K562 (cell line): ENCODE measurements at regions not wholly inside any gene's neighbourhood (a gene's known extent, or its start where the extent isn't known, plus 50 kb on each side); places are given as distances from the start of the nearest gene placed in this dataset.

Experiments
- ARID1B ChIP-seq: fragments of 450-650 bp; IDR thresholded peaks from 2 replicates; pipeline ENCODE4 v1.6.1; 2016; ENCODE audit warnings: antibody characterized with exemption, mild to moderate bottlenecking, inconsistent platforms
- BCOR ChIP-seq: fragments of 450-650 bp; IDR thresholded peaks from 2 replicates; pipeline ENCODE4 v1.6.1; 2016
- CEBPB ChIP-seq: fragments of 450-650 bp; IDR thresholded peaks from 2 replicates; pipeline ENCODE4 v1.6.1; 2016; ENCODE audit warnings: missing genetic modification characterization, missing compliant biosample characterization
- GABPB2 ChIP-seq: fragments of 250-450 bp; sonication (Bioruptor Pico); conservative IDR thresholded peaks from 2 replicates; pipeline ENCODE4 v1.5.1; 2021; ENCODE audit warnings: mild to moderate bottlenecking
- HDAC8 ChIP-seq: fragments of 450-650 bp; IDR thresholded peaks from 2 replicates; pipeline ENCODE4 v1.6.1; 2016; ENCODE audit warnings: mild to moderate bottlenecking, missing genetic modification characterization, moderate library complexity, missing compliant biosample characterization
- HMGN3 ChIP-seq: IDR thresholded peaks from 2 replicates; pipeline ENCODE4 v1.6.1; 2011; ENCODE audit warnings: borderline replicate concordance, low read depth, mild to moderate bottlenecking, mixed read lengths, low read length; ENCODE audit not compliant: insufficient read length; ENCODE audit errors: extremely low read depth
- JUND ChIP-seq, 2 experiments: IDR thresholded peaks; 2 replicates in 1 of 2; 3 replicates in 1 of 2; pipeline ENCODE4 v1.6.1; 2011; ENCODE audit warnings: borderline replicate concordance in 2 of 2, low read depth in 2 of 2, low read length in 2 of 2, improper control_type of control experiment in 1 of 2, missing biosample characterization in 1 of 2, missing genetic modification characterization in 1 of 2, missing genetic modification reagents in 1 of 2
- KDM1A ChIP-seq, 2 experiments: fragments of 450-650 bp; IDR thresholded peaks; 2 replicates each; pipeline ENCODE4 v1.6.1; 2016; ENCODE audit warnings: mild to moderate bottlenecking in 2 of 2
- KDM4B ChIP-seq, 2 experiments: fragments of 450-650 bp in 1 of 2; sonication (generic) in 1 of 2; IDR thresholded peaks; 2 replicates each; pipeline ENCODE4 v1.6.1; 2016 to 2017; ENCODE audit warnings: borderline replicate concordance in 2 of 2, antibody characterized with exemption in 1 of 2, low read depth in 1 of 2, mild to moderate bottlenecking in 1 of 2
- KLF6 ChIP-seq: fragments of 250-450 bp; sonication (Bioruptor Pico); IDR thresholded peaks from 2 replicates; pipeline ENCODE4 v1.4.0; 2020; ENCODE audit warnings: mild to moderate bottlenecking, moderate library complexity, borderline replicate concordance
- LCOR ChIP-seq: sonication (generic); formaldehyde crosslinking; IDR thresholded peaks from 2 replicates; pipeline ENCODE4 v1.8.0; 2022; ENCODE audit warnings: mild to moderate bottlenecking, missing genetic modification reagents
- PCBP1 ChIP-seq: fragments of 200-400 bp; formaldehyde crosslinking; IDR thresholded peaks from 2 replicates; pipeline ENCODE4 v1.6.1; 2018; ENCODE audit warnings: mild to moderate bottlenecking, low read depth, low read length; ENCODE audit not compliant: poor library complexity, severe bottlenecking
- PHB2 ChIP-seq: fragments of 450-650 bp; IDR thresholded peaks from 2 replicates; pipeline ENCODE4 v1.6.1; 2017; ENCODE audit warnings: low read depth
- PPARD ChIP-seq: fragments of 250-450 bp; sonication (Bioruptor Pico); IDR thresholded peaks from 2 replicates; pipeline ENCODE4 v1.8.0; 2022; ENCODE audit warnings: inconsistent platforms, mild to moderate bottlenecking, moderate library complexity
- PTRF ChIP-seq: fragments of 450-650 bp; IDR thresholded peaks from 2 replicates; pipeline ENCODE4 v1.6.1; 2016; ENCODE audit warnings: mild to moderate bottlenecking, missing genetic modification characterization, missing compliant biosample characterization
- RREB1 ChIP-seq: fragments of 250-450 bp; sonication (Bioruptor Pico); IDR thresholded peaks from 2 replicates; pipeline ENCODE4 v1.4.0; 2020
- SMAD4 ChIP-seq: fragments of 250-450 bp; sonication (Bioruptor Pico); conservative IDR thresholded peaks from 2 replicates; pipeline ENCODE4 v1.8.0; 2021; ENCODE audit warnings: inconsistent platforms, mild to moderate bottlenecking, moderate library complexity
- THRAP3 ChIP-seq: fragments of 450-650 bp; IDR thresholded peaks from 2 replicates; pipeline ENCODE4 v1.6.1; 2016; ENCODE audit warnings: mild to moderate bottlenecking, inconsistent platforms, borderline replicate concordance
- ZC3H8 ChIP-seq: fragments of 450-650 bp; IDR thresholded peaks from 2 replicates; pipeline ENCODE4 v1.6.1; 2017
- ZNF239 ChIP-seq: fragments of 250-450 bp; sonication (Bioruptor Pico); IDR thresholded peaks from 2 replicates; pipeline ENCODE4 v1.4.0; 2020; ENCODE audit warnings: mild to moderate bottlenecking
- ZNF589 ChIP-seq: fragments of 200-800 bp; sonication (Bioruptor generic); IDR thresholded peaks from 2 replicates; pipeline ENCODE4 v1.6.1; 2016; ENCODE audit warnings: low read depth, missing genetic modification characterization, missing compliant biosample characterization
- ZNF707 ChIP-seq: fragments of 250-450 bp; sonication (Bioruptor Pico); conservative IDR thresholded peaks from 2 replicates; pipeline ENCODE4 v1.8.0; 2022; ENCODE audit warnings: inconsistent platforms, mild to moderate bottlenecking, moderate library complexity

GRCh38 chr1:234546890-234547788, 62.8 kb downstream of the IRF2BP2 start (continued):
- peak; percentile 93 for TF ChIP-seq LCOR (CRISPR knock-in tag)
- peak; percentile 27; the same call in 1 of the 2 replicates for TF ChIP-seq ZNF707 (CRISPR knock-in tag)
- peak; percentile 93 for TF ChIP-seq ARID1B
- no peak for TF ChIP-seq KDM4B (IDR thresholded peaks at IDR 0.05; ENCODE audit: borderline replicate concordance in 2 of 2, low read depth in 1 of 2)
- TF ChIP-seq PHB2 = peak; percentile 65; the same call in 1 of the 2 replicates
- TF ChIP-seq RREB1 (CRISPR knock-in tag) = 0 out of 2 replicates have a peak, but pooled peaks have one; percentile 50
- peak; percentile 93 for TF ChIP-seq SMAD4 (CRISPR knock-in tag)
- TF ChIP-seq ZNF589 (CRISPR knock-in tag) = no peak; the same call in 1 of the 2 replicates
- TF ChIP-seq HDAC8 (tag) = peak; percentile 83; the same call in 1 of the 2 replicates
- peak; percentile 90; the same call in 1 of the 2 replicates for TF ChIP-seq THRAP3
- no peak for TF ChIP-seq GABPB2
- peak; percentile 27 for TF ChIP-seq HMGN3
- peak; percentile 63; the same call in 1 of the 2 replicates for TF ChIP-seq KLF6
- TF ChIP-seq CEBPB (tag) = peak; percentile 73
- TF ChIP-seq JUND (IDR thresholded peaks at IDR 0.05; ENCODE audit: borderline replicate concordance, low read depth, low read length) = peak; percentile 68; the same call in 1 of the 2 replicates
- peak; percentile 74; the same call in 1 of the 3 replicates for TF ChIP-seq JUND (tag; IDR thresholded peaks at IDR 0.05; ENCODE audit: borderline replicate concordance, low read depth, low read length)
- TF ChIP-seq BCOR = peak; percentile 74
- peak; percentile 20; the same call in 1 of the 2 replicates for TF ChIP-seq ZNF239 (CRISPR knock-in tag)
- TF ChIP-seq PTRF (tag) = 0 out of 2 replicates have a peak, but pooled peaks have one; percentile 16
- TF ChIP-seq PCBP1 = no peak
- TF ChIP-seq KDM1A (IDR thresholded peaks at IDR 0.05) = peak; percentile 89 to 90
- TF ChIP-seq ZC3H8 = no peak
- TF ChIP-seq PPARD = no peak
